ENCODE measurements at regions not wholly inside any gene's neighbourhood (a gene's known extent, or its start where the extent isn't known, plus 50 kb on each side); places are given as distances from the start of the nearest gene placed in this dataset.

- no peak for TF ChIP-seq NFE2 (IDR thresholded peaks at IDR 0.05; ENCODE audit: low read depth)
- no peak for TF ChIP-seq YY1 (IDR thresholded peaks at IDR 0.05; ENCODE audit: borderline replicate concordance in 1 of 3, control insufficient read depth in 1 of 3, extremely low read depth in 1 of 3, insufficient read depth in 3 of 3, insufficient read length in 1 of 3, insufficient replicate concordance in 2 of 3, low read depth in 1 of 3, low read length in 2 of 3)
- no peak for TF ChIP-seq TEAD4 (IDR thresholded peaks at IDR 0.05; ENCODE audit: low read length)
- TF ChIP-seq TEAD4 (CRISPR knock-in tag; IDR thresholded peaks at IDR 0.05; ENCODE audit: borderline replicate concordance) = no peak
- no peak for TF ChIP-seq POLR2AphosphoS5 (IDR thresholded peaks at IDR 0.05; ENCODE audit: control insufficient read depth, insufficient read depth, low read depth, low read length)
- no peak for TF ChIP-seq GABPA (tag; conservative IDR thresholded peaks at IDR 0.05; ENCODE audit: low read depth)
- no peak for TF ChIP-seq MAX (CRISPR knock-in tag; IDR thresholded peaks at IDR 0.05)
Measured at GRCh38 chr11:92894197-92894596, 75.3 kb upstream of the MTNR1B start.

All from K562 (cell line).